IMR-90 (cell line): ENCODE measurements at regions not wholly inside any gene's neighbourhood (a gene's known extent, or its start where the extent isn't known, plus 50 kb on each side); places are given as distances from the start of the nearest gene placed in this dataset.

Source experiments
- ATAC-seq: fragments of 200-7000 bp; cut with Tn5 transposase; 2 replicates; pipeline ENCODE4 v1.9.1; 2020; ENCODE audit warnings: low read depth, mild to moderate bottlenecking, moderate library complexity
- BruUV-seq: library from RNA; stranded (reverse); fragments of 400-500 nt; replicated peaks from 2 replicates; lab custom pipeline; 2021; lab: Mats Ljungman, UMichigan
- CTCF ChIA-PET: fragments of 300-600 bp; formaldehyde crosslinking; extraction: SDS; loops from one replicate; lab custom pipeline; 2021; ENCODE audit warnings: antibody characterized with exemption; lab: Yijun Ruan, JAX
- POLR2A ChIA-PET: fragments of 300-600 bp; sonication (Branson Sonifier 250); formaldehyde crosslinking; loops from one replicate; lab custom pipeline; 2022; ENCODE audit warnings: antibody characterized with exemption; ENCODE audit not compliant: unreplicated experiment; lab: Charles Lee
- DNase-seq: peaks from one replicate; pipeline ENCODE4 v3.0.0; 2013
- H2AFZ ChIP-seq: replicated peaks from 2 replicates; pipeline ENCODE3; 2013; ENCODE audit warnings: low read length, mild to moderate bottlenecking; ENCODE audit not compliant: poor library complexity
- H2AK5ac ChIP-seq: 2 replicates; pipeline ENCODE4 v1.6.1; 2013; ENCODE audit warnings: low read depth, low read length, inconsistent platforms
- H2AK9ac ChIP-seq: replicated peaks from 2 replicates; pipeline ENCODE3; 2013; ENCODE audit warnings: mild to moderate bottlenecking, low read depth, low read length, moderate library complexity; ENCODE audit not compliant: poor library complexity
- H2BK120ac ChIP-seq: 2 replicates; pipeline ENCODE4 v1.6.1; 2013; ENCODE audit warnings: low read depth, low read length, inconsistent platforms
- H2BK15ac ChIP-seq: 3 replicates; pipeline ENCODE4 v1.6.1; 2013; ENCODE audit warnings: low read depth, low read length, inconsistent platforms
- H2BK20ac ChIP-seq: 2 replicates; pipeline ENCODE4 v1.6.1; 2013; ENCODE audit warnings: low read depth, mild to moderate bottlenecking, inconsistent platforms, low read length, moderate library complexity
- H2BK5ac ChIP-seq: 2 replicates; pipeline ENCODE4 v1.6.1; 2013; ENCODE audit warnings: mild to moderate bottlenecking, low read depth, low read length, inconsistent platforms; ENCODE audit not compliant: poor library complexity, severe bottlenecking
- H3K14ac ChIP-seq: replicated peaks from 2 replicates; pipeline ENCODE4 v1.6.1; 2013; ENCODE audit warnings: low read depth, low read length, inconsistent platforms
- H3K18ac ChIP-seq: 2 replicates; pipeline ENCODE4 v1.6.1; 2013; ENCODE audit warnings: low read depth, low read length, control low read depth
- H3K23ac ChIP-seq: 2 replicates; pipeline ENCODE4 v1.6.1; 2013; ENCODE audit warnings: low read depth, low read length, inconsistent platforms
- H3K27ac ChIP-seq: 2 replicates; pipeline ENCODE4 v1.5.1; 2013; ENCODE audit warnings: mild to moderate bottlenecking, control low read depth, low read length; ENCODE audit not compliant: insufficient read depth
- H3K27me3 ChIP-seq: 2 replicates; pipeline ENCODE4 v1.6.1; 2013; ENCODE audit warnings: low read length; ENCODE audit not compliant: control insufficient read depth, insufficient read depth
- H3K36me3 ChIP-seq: 2 replicates; pipeline ENCODE4 v1.6.1; 2013; ENCODE audit warnings: low read length, mixed read lengths; ENCODE audit not compliant: control insufficient read depth, insufficient read depth
- H3K4ac ChIP-seq: 2 replicates; pipeline ENCODE4 v1.6.1; 2013; ENCODE audit warnings: low read depth, low read length, inconsistent platforms
- H3K4me1 ChIP-seq: 2 replicates; pipeline ENCODE4 v1.6.1; 2013; ENCODE audit warnings: low read length, mixed read lengths; ENCODE audit not compliant: control insufficient read depth, insufficient read depth
- H3K4me2 ChIP-seq: 2 replicates; pipeline ENCODE4 v1.6.1; 2013; ENCODE audit warnings: low read depth, mild to moderate bottlenecking, control low read depth, low read length, moderate library complexity
- H3K4me3 ChIP-seq: 2 replicates; pipeline ENCODE4 v1.5.1; 2013; ENCODE audit warnings: low read depth, mild to moderate bottlenecking, control low read depth, low read length, moderate library complexity; ENCODE audit not compliant: insufficient read depth
- H3K56ac ChIP-seq: 2 replicates; pipeline ENCODE4 v1.6.1; 2013; ENCODE audit warnings: low read length, inconsistent platforms; ENCODE audit not compliant: insufficient read depth; ENCODE audit errors: extremely low read depth
- H3K79me1 ChIP-seq, 2 experiments: 2 replicates each; pipeline ENCODE4 v1.6.1; 2013; ENCODE audit warnings: low read length in 2 of 2, inconsistent platforms in 1 of 2, low read depth in 1 of 2
- H3K9ac ChIP-seq: 2 replicates; pipeline ENCODE4 v1.6.1; 2013; ENCODE audit warnings: low read depth, low read length, control low read depth
- H3K9me1 ChIP-seq: 2 replicates; pipeline ENCODE4 v1.6.1; 2013; ENCODE audit warnings: low read length, inconsistent platforms; ENCODE audit not compliant: insufficient read depth
- H3K9me3 ChIP-seq: 2 replicates; pipeline ENCODE4 v1.6.1; 2013; ENCODE audit warnings: low read length; ENCODE audit not compliant: control insufficient read depth, insufficient read depth
- H4K20me1 ChIP-seq: 2 replicates; pipeline ENCODE4 v1.6.1; 2013; ENCODE audit warnings: low read length, inconsistent platforms; ENCODE audit not compliant: insufficient read depth
- H4K5ac ChIP-seq: 2 replicates; pipeline ENCODE4 v1.6.1; 2013; ENCODE audit warnings: mild to moderate bottlenecking, low read depth, low read length, control low read depth
- H4K8ac ChIP-seq, 2 experiments: 2 replicates each; pipeline ENCODE4 v1.6.1; 2013; ENCODE audit warnings: low read depth in 2 of 2, low read length in 2 of 2, control low read depth in 1 of 2, inconsistent platforms in 1 of 2
- H4K91ac ChIP-seq: 2 replicates; pipeline ENCODE4 v1.6.1; 2013; ENCODE audit warnings: low read depth, low read length, inconsistent platforms; ENCODE audit not compliant: insufficient read depth
- BHLHE40 ChIP-seq: fragments of 150-350 bp; IDR thresholded peaks from 2 replicates; pipeline ENCODE4 v1.6.1; 2016; ENCODE audit warnings: mild to moderate bottlenecking, low read depth, low read length
- CHD1 ChIP-seq: IDR thresholded peaks from 2 replicates; pipeline ENCODE4 v1.6.1; 2012; ENCODE audit warnings: low read depth, low read length, improper control_type of control experiment
- ELK1 ChIP-seq: fragments of 150-350 bp; IDR thresholded peaks from 2 replicates; pipeline ENCODE4 v1.6.1; 2016; ENCODE audit warnings: low read depth, mild to moderate bottlenecking, low read length, moderate library complexity, borderline replicate concordance
- MAFK ChIP-seq: IDR thresholded peaks from 2 replicates; pipeline ENCODE4 v1.6.1; 2012; ENCODE audit warnings: low read depth, low read length, improper control_type of control experiment
- RAD21 ChIP-seq: IDR thresholded peaks from 2 replicates; pipeline ENCODE4 v1.6.1; 2012; ENCODE audit warnings: low read length, improper control_type of control experiment
- RCOR1 ChIP-seq: IDR thresholded peaks from 2 replicates; pipeline ENCODE4 v1.6.1; 2012; ENCODE audit warnings: mild to moderate bottlenecking, low read length, improper control_type of control experiment; ENCODE audit not compliant: insufficient replicate concordance
- USF2 ChIP-seq: fragments of 150-350 bp; IDR thresholded peaks from 2 replicates; pipeline ENCODE4 v1.6.1; 2017; ENCODE audit warnings: mild to moderate bottlenecking, antibody characterized with exemption, low read length, low read depth
- WGBS, 2 experiments: methylation state at CpG; one replicate each; pipeline versions ENCODE4 v1.1.5 to v1.1.7; 2013; ENCODE audit warnings: missing lambda C conversion rate in 2 of 2; ENCODE audit not compliant: insufficient read length in 1 of 2; ENCODE audit errors: extremely low coverage in 2 of 2; 5-methylcytosine and 5-hydroxymethylcytosine counted together
- dilution Hi-C: fragments of 300-500 bp; cut with HindIII; formaldehyde crosslinking; loops from one replicate; pipeline ENCODE4 v1.14.3; 2018; ENCODE audit warnings: low sequenced_read_pairs; ENCODE audit not compliant: unreplicated experiment
- in situ Hi-C: fragments of 300-500 bp; cut with MboI; formaldehyde crosslinking; loops from 3 replicates; pipeline ENCODE4 v1.14.3; 2019; ENCODE audit warnings: low sequenced_read_pairs, inconsistent platforms, mixed read lengths
- intact Hi-C: fragments of 100-400 bp; cut with micrococcal nuclease; formaldehyde crosslinking; loops from 2 replicates; pipeline ENCODE4 v1.10.0; 2022

- in situ Hi-C loops: no loop called here
These were observed 365.8 kb upstream of the ZNF608 start for GRCh38 chr5:125112196-125112595.

More at GRCh38 chr5:125112196-125112595, 365.8 kb upstream of the ZNF608 start:
- peak overlapping the region; percentile 18; the same call in 2 of the 3 replicates for H2BK15ac ChIP-seq
- peak overlapping the region; percentile 28; the same call in 1 of the 2 replicates for H3K4ac ChIP-seq
- H2BK5ac ChIP-seq: no peak overlapping the region
- no peak overlapping the region for H3K4me3 ChIP-seq
- dilution Hi-C loops (no loop called here), intact Hi-C loops (no loop called here)
- ATAC-seq (peak; percentile 76), DNase-seq (peak; percentile 85)
- H3K23ac ChIP-seq: no peak overlapping the region; the same call in 1 of the 2 replicates
- H3K18ac ChIP-seq: peak overlapping the region; percentile 31; the same call in 1 of the 2 replicates
- BruUV-seq: no TSS peak
- no peaks in the 10 kb centered on the region for H3K9me1 ChIP-seq
- H3K56ac ChIP-seq: no peak overlapping the region
- H3K36me3 ChIP-seq: no peaks in the 10 kb centered on the region
- H3K14ac ChIP-seq: peak overlapping the region; percentile 14
- H4K5ac ChIP-seq: peak overlapping the region; percentile 12; the same call in 1 of the 2 replicates
- H4K8ac ChIP-seq: peak overlapping the region in 1 of 2 experiments; percentile 28; a peak in 1 of 4 replicates
- H3K27ac ChIP-seq: no peak overlapping the region
- TF ChIP-seq CHD1: no peak
- TF ChIP-seq USF2: no peak
- no peak for TF ChIP-seq ELK1
- TF ChIP-seq MAFK: no peak
- no peak for TF ChIP-seq RCOR1
- TF ChIP-seq RAD21: no peak
- TF ChIP-seq BHLHE40: no peak
- H2BK20ac ChIP-seq: peak overlapping the region; percentile 44; the same call in 1 of the 2 replicates
- no peak overlapping the region for H2AFZ ChIP-seq
- peak overlapping the region; percentile 9; the same call in 1 of the 2 replicates for H2AK5ac ChIP-seq
- peaks cover 5% of the 10 kb centered on the region; the same call in 1 of the 2 replicates for H3K4me1 ChIP-seq
- ChIA-PET CTCF (interaction anchor here (0.6 kb wide), 1 partner anchor 1884 kb away, joined by 3 read pairs; no protein-coding TSS in a partner anchor), POLR2A (no interaction called here)
- H3K79me1 ChIP-seq: no peaks in the 10 kb centered on the region
- no CpG with 5 or more reads among the region's 2 CpGs for WGBS, 2 experiments
- H3K9ac ChIP-seq: no peak overlapping the region
- no peaks in the 10 kb centered on the region for H3K27me3 ChIP-seq
- no peak overlapping the region for H2AK9ac ChIP-seq
- no peaks in the 10 kb centered on the region for H4K20me1 ChIP-seq
- peak overlapping the region; percentile 41; the same call in 1 of the 2 replicates for H3K4me2 ChIP-seq
- H2BK120ac ChIP-seq: peak overlapping the region; percentile 55
- no peaks in the 10 kb centered on the region for H3K9me3 ChIP-seq
- H4K91ac ChIP-seq: 0 out of 2 replicates have a peak overlapping the region, but pooled peaks have one; percentile 5
